Loucy (cell line): ENCODE measurements at regions not wholly inside any gene's neighbourhood (a gene's known extent, or its start where the extent isn't known, plus 50 kb on each side); places are given as distances from the start of the nearest gene placed in this dataset.

Experiments used
- H2AFZ ChIP-seq: fragments of 200-600 bp; sonication (generic); 2 replicates; pipeline ENCODE4 v1.6.0; 2016; ENCODE audit warnings: antibody characterized with exemption, mild to moderate bottlenecking, low read length, moderate library complexity
- H3F3A ChIP-seq: fragments of 200-600 bp; 2 replicates; pipeline ENCODE4 v1.6.0; 2016; ENCODE audit warnings: antibody characterized with exemption, low read depth, mild to moderate bottlenecking
- H3K27me3 ChIP-seq: fragments of 200-600 bp; sonication (generic); 2 replicates; pipeline ENCODE4 v1.6.1; 2014; ENCODE audit warnings: low read length, mild to moderate bottlenecking; ENCODE audit not compliant: insufficient read depth, poor library complexity, severe bottlenecking
- H3K36me3 ChIP-seq: fragments of 200-600 bp; sonication (generic); 2 replicates; pipeline ENCODE4 v1.6.1; 2016; ENCODE audit warnings: low read length; ENCODE audit not compliant: insufficient read depth
- H3K4me1 ChIP-seq: fragments of 200-600 bp; sonication (generic); 2 replicates; pipeline ENCODE4 v1.5.1; 2014; ENCODE audit warnings: low read length, mild to moderate bottlenecking; ENCODE audit not compliant: insufficient read depth, poor library complexity, severe bottlenecking
- H3K4me2 ChIP-seq: fragments of 200-600 bp; sonication (generic); 2 replicates; pipeline ENCODE4 v1.6.0; 2014; ENCODE audit warnings: antibody characterized with exemption, low read length, low read depth, mild to moderate bottlenecking; ENCODE audit not compliant: poor library complexity, severe bottlenecking
- H3K4me3 ChIP-seq: fragments of 200-600 bp; sonication (generic); 2 replicates; pipeline ENCODE4 v1.5.1; 2014; ENCODE audit warnings: low read length, mild to moderate bottlenecking, mixed read lengths; ENCODE audit not compliant: poor library complexity, severe bottlenecking
- H3K79me2 ChIP-seq: fragments of 200-600 bp; sonication (generic); 2 replicates; pipeline ENCODE4 v1.6.1; 2014; ENCODE audit warnings: low read length; ENCODE audit not compliant: insufficient read depth
- H3K9ac ChIP-seq: fragments of 200-600 bp; sonication (generic); 2 replicates; pipeline ENCODE4 v1.6.0; 2014; ENCODE audit warnings: mild to moderate bottlenecking, low read depth, low read length, moderate library complexity; ENCODE audit not compliant: poor library complexity, severe bottlenecking
- H3K9me2 ChIP-seq: fragments of 200-600 bp; sonication (generic); replicated peaks from 2 replicates; pipeline ENCODE4 v1.6.1; 2016; ENCODE audit warnings: low read depth, low read length, mixed read lengths
- H3K9me3 ChIP-seq: fragments of 200-600 bp; sonication (generic); 2 replicates; pipeline ENCODE4 v1.6.1; 2014; ENCODE audit warnings: mild to moderate bottlenecking, antibody characterized with exemption, low read length, low read depth; ENCODE audit not compliant: insufficient read depth
- H4K20me1 ChIP-seq: fragments of 200-600 bp; sonication (generic); 2 replicates; pipeline ENCODE4 v1.6.0; 2014; ENCODE audit warnings: antibody characterized with exemption, low read length, mild to moderate bottlenecking; ENCODE audit not compliant: insufficient read depth, poor library complexity, severe bottlenecking
- CTCF ChIP-seq: fragments of 200-600 bp; sonication (generic); conservative IDR thresholded peaks from 2 replicates; pipeline ENCODE4 v1.5.1; 2014; ENCODE audit warnings: mild to moderate bottlenecking, antibody characterized with exemption, low read length
- EZH2phosphoT487 ChIP-seq: fragments of 200-600 bp; IDR thresholded peaks from 2 replicates; pipeline ENCODE4 v1.6.1; 2018; ENCODE audit warnings: antibody characterized with exemption, mild to moderate bottlenecking, moderate library complexity, borderline replicate concordance

GRCh38 chr5:158320934-158321333, 462.0 kb upstream of the CLINT1 start:
- no peaks in the 10 kb centered on the region for H3K79me2 ChIP-seq
- TF ChIP-seq CTCF, result no peak
- no peak for TF ChIP-seq EZH2phosphoT487
- H3K4me3 ChIP-seq, result no peak overlapping the region
- H3K4me2 ChIP-seq, result no peak overlapping the region
- H2AFZ ChIP-seq, result no peak overlapping the region
- no peaks in the 10 kb centered on the region for H3K9me3 ChIP-seq
- H3F3A ChIP-seq, result no peaks in the 10 kb centered on the region
- no peaks in the 10 kb centered on the region for H3K4me1 ChIP-seq
- no peaks in the 10 kb centered on the region for H4K20me1 ChIP-seq
- H3K27me3 ChIP-seq, result no peaks in the 10 kb centered on the region
- no peaks in the 10 kb centered on the region for H3K36me3 ChIP-seq
- no peaks in the 10 kb centered on the region for H3K9me2 ChIP-seq
- no peak overlapping the region for H3K9ac ChIP-seq

GRCh38 chr5:158320178-158320674, 461.3 kb upstream of the CLINT1 start:
- Histone ChIP-seq H3K4me2 (no peak overlapping the region), H3K27me3 (no peaks in the 10 kb centered on the region), H2AFZ (no peak overlapping the region), H3K4me3 (no peak overlapping the region), H4K20me1 (no peaks in the 10 kb centered on the region), H3K4me1 (no peaks in the 10 kb centered on the region), H3K79me2 (no peaks in the 10 kb centered on the region), H3K9me3 (no peaks in the 10 kb centered on the region), H3K9me2 (no peaks in the 10 kb centered on the region), H3F3A (no peaks in the 10 kb centered on the region), H3K36me3 (no peaks in the 10 kb centered on the region), H3K9ac (no peak overlapping the region)
- TF ChIP-seq CTCF (no peak), EZH2phosphoT487 (no peak)

GRCh38 chr5:158317507-158317906, 458.6 kb upstream of the CLINT1 start:
- no peak overlapping the region for H2AFZ ChIP-seq
- H3F3A ChIP-seq, result no peaks in the 10 kb centered on the region
- no peaks in the 10 kb centered on the region for H3K79me2 ChIP-seq
- H4K20me1 ChIP-seq, result no peaks in the 10 kb centered on the region
- H3K4me2 ChIP-seq, result no peak overlapping the region
- H3K9me2 ChIP-seq, result no peaks in the 10 kb centered on the region
- no peak overlapping the region for H3K9ac ChIP-seq
- no peaks in the 10 kb centered on the region for H3K27me3 ChIP-seq
- no peaks in the 10 kb centered on the region for H3K36me3 ChIP-seq
- no peaks in the 10 kb centered on the region for H3K4me1 ChIP-seq
- no peak for TF ChIP-seq EZH2phosphoT487
- no peak for TF ChIP-seq CTCF
- no peaks in the 10 kb centered on the region for H3K9me3 ChIP-seq
- H3K4me3 ChIP-seq, result no peak overlapping the region
